Head of caudate nucleus (tissue), 42 donors: ENCODE measurements at regions not wholly inside any gene's neighbourhood (a gene's known extent, or its start where the extent isn't known, plus 50 kb on each side); places are given as distances from the start of the nearest gene placed in this dataset.
A peak's percentile ranks its signal among the peaks of the same experiment; 100 is the strongest.

Experiments
- DNase-seq, 42 donors: peaks; one replicate each; pipeline versions ENCODE4 v3.0.0 to v3.0.0-alpha.2; 2020 to 2021; ENCODE audit warnings: mixed read lengths in 7 of 42
- intact Hi-C: fragments of 100-400 bp; cut with DNase I; formaldehyde crosslinking; loops from one replicate; pipeline ENCODE4 v1.15.0; 2022

DNA sequence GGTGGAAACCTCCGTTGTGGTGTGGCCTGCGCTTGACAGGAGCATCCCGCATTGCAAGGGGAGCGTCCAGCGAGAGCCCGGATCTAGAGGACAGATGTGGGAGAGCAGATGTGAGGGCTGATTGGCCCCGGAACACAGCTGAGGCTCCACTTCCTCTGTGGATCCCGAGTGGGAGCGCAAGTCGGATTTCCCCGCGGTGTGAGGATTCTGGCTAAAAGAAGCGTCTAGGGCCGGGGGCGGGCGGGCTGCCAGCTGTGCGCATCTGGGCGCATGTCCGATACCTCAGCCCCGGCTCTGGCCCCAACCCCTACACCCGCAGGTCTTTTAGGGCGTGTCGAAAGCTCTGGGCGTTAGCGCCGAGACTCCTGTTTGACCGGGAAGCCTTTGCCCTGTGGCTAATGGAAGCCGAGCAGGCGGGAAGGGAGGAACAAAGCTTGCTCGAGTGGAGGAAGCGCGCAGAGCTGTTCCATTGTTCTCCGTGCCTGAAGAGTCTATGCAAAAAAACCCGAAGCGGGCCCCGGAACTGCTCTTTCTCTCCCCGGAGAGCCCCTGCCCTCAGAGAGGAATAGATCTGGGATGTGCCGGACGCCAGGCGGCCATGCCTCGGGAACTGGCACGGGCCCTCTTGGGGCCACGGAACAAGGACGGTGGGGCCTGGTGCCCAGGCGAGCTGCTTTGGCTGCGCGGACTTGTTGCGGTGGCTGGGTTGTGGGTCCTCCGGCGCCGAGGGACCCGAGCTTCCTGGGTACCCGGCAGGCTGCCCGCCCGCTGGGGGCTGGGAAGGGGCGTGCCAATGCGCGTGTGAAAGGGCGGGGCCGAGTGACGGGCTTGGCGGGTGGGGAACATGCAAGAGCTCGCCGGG is 111.1 kb downstream of the NAV1 start:
- DNase-seq: peak; percentile 70 to 95 (median 87)
- intact Hi-C loops: loop anchor here (10.0 kb wide), 1 partner anchor 85 kb away; no protein-coding TSS in a partner anchor

GRCh38 chr1:201650623-201650933 is 111.7 kb downstream of the NAV1 start:
- DNase-seq: no peak
- intact Hi-C loops: loop anchor here (10.0 kb wide), 1 partner anchor 86 kb away; no protein-coding TSS in a partner anchor

- DNase-seq: peak in 9 of 42 donors; percentile 32 to 73 (median 38)
- intact Hi-C loops: loop anchor here (10.0 kb wide), 1 partner anchor 87 kb away; no protein-coding TSS in a partner anchor
These were observed 113.3 kb downstream of the NAV1 start for GRCh38 chr1:201652181-201652580.

DNA sequence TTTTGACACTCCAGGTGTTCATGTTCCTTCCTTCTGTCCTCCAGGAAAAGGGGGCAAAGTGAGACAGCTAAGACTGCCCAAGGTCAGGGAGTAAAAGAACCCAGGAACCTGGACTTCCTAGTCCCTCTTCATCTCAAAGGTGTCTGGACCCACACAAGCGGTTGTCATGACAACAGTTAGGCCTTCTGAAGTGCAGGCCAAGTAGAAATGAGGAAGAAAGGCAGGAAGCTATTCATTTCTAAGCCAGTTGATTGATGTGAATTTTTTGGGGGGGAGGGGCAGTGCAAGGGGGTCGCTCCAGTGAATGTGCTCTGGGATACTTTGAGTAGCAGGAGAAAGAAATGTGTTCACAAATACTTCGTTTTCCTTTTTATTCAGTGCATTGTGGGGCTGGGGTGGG is 114.3 kb downstream of the NAV1 start:
- DNase-seq: no peak
- intact Hi-C loops: loop anchor here (10.0 kb wide), 1 partner anchor 88 kb away; no protein-coding TSS in a partner anchor

DNA sequence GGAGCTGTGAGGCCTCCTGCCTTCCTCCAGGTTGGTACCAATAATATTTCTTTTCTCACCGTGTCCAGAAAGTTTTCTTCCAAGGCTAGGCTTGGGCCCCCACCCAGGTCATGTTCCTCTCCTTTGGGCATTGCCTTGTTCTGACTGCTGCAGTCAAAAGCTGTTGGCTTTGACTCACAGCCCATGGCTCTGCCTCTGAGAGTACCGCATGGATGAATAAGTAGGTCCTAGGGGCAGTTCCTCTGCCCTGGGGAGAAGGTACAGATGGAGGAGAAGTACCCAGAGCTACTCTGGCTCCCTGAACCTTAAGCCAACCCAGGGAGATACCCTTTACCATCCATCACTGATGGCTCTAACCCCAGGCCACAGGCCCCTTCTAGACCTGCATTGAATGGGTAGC is 115.0 kb downstream of the NAV1 start:
- intact Hi-C loops: loop anchor here (10.0 kb wide), 1 partner anchor 89 kb away; no protein-coding TSS in a partner anchor
- no peak for DNase-seq

DNA sequence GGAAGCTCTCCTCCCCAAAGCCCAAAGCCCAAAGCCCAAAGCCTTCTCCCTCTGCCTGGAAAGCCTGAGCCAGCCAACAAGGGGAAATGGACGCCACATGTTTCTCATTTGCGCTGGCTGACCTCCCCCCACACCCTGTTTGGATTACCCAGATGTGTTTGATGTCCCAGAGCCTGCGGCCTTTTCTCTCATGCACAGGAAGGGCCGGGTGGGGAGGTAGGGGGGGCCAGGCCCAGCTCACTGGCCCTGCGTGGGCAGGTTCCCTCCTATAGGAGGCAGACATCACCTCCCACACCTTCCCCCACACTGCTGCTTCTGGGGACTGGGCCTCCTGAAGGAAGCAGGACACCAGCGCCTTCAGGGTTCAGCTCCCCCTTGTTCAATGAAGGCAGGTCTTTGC is 116.3 kb downstream of the NAV1 start:
- intact Hi-C loops: loop anchor here (10.0 kb wide), 1 partner anchor 90 kb away; no protein-coding TSS in a partner anchor
- DNase-seq: no peak

DNA sequence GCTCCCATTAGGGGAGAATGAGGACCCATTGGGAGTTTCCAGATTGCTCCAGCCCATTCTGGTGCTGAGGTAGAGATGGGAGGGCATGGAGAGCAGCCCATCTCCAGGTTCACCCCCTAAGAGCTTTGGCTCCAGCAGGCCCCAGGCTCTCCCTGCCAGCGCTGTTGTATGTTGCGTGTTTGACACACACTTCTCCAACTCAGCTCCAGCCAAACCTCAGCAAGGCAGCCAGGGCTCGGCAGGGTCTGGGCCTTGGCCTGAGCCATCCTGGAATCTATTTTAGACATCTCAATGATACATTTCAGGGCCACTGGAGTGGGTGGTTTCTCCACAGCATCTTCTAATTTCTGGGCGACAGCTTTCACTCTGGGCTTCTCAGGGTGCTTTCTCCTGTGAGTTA is 117.0 kb downstream of the NAV1 start:
- no peak for DNase-seq
- intact Hi-C loops: loop anchor here (10.0 kb wide), 1 partner anchor 91 kb away; no protein-coding TSS in a partner anchor

DNA sequence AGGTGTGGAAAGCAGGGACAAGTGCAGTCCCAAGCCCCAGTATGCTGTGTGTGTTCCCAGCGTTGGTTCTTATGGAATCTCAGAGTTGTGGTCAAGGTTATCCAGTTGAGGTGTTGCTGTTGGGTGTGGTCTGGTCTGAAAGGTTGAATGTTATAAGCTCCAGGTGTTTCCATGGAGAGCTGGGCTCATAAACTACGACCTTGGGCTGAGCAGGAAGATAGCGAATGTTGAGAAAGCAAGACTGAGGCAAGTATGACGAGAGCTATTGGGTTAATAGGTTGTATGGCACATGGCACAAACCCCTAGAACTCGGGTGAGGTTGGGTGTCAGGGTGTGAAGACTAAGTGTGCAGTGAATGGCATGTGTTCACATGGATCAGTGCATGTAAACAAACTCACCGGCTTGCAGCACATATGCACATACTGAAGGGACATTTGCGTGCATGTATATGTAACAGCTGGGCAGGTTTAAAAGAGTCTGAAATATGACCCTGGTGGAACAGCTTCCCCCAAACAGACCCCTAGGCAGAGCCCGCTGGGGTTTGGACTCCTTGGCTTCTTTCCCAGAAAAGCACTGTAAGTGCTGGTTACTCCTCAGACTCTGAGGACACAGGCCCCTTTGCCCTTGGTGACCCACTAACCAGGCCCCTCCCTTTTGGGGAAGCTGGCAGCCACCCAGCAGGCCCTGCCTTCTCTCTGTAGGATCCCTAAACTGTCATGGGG is 117.5 kb downstream of the NAV1 start:
- intact Hi-C loops: loop anchor here (10.0 kb wide), 1 partner anchor 92 kb away; no protein-coding TSS in a partner anchor
- DNase-seq: no peak

GRCh38 chr1:201659572-201659971 is 120.6 kb downstream of the NAV1 start:
- intact Hi-C loops: loop anchor here (10.0 kb wide), 1 partner anchor 95 kb away; no protein-coding TSS in a partner anchor
- DNase-seq: no peak

- no peak for DNase-seq
These were observed 122.2 kb downstream of the NAV1 start for GRCh38 chr1:201660931-201661822.

DNA sequence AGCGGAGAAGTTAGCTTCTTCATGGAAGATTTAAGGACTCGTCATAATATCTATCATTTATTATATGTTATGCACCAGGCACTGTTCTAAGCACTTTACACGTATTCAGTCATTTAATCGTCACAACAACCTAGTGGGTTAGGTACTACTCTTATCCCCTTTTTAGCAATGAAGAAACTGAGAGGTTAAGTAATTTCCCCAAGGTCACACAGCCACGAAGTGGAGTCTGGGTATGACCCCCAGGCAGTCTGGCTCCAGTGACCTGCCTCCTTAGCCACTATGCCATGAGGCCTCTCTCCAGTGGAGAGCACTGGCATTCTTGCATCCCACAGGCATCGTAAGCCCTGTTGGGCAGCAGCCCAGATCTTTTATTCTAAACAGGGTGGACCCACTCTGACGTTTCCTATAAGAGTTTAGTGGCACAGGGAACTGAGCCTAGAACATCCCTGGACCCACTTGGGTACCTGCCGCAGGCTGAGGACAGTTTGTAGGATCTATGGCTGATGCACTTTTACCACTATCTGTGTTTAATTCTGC is 123.0 kb downstream of the NAV1 start:
- intact Hi-C loops: no loop called here
- DNase-seq: no peak

More at GRCh38 chr1:201660931-201661822, 122.2 kb downstream of the NAV1 start:
- intact Hi-C loops: no loop called here

DNA sequence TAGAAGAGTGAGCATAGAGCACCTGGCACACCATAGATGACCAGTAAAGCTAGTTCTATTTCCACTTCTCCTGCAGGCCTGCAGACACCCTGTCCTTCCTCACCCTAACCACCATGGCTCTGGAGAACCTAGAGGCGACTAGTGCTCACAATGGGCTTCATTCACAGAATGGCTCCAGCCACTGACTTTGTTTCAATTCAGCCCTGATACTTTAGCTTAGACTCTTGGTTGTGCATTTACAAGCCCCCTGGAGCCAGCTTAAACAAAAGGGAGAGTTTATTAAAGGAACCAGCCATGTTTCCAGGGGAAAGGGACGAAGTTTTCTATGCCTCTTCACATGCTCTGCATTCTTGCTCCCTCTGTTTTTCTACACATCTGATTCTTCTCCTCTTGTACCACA is 123.7 kb downstream of the NAV1 start:
- no peak for DNase-seq
- intact Hi-C loops: no loop called here

DNA sequence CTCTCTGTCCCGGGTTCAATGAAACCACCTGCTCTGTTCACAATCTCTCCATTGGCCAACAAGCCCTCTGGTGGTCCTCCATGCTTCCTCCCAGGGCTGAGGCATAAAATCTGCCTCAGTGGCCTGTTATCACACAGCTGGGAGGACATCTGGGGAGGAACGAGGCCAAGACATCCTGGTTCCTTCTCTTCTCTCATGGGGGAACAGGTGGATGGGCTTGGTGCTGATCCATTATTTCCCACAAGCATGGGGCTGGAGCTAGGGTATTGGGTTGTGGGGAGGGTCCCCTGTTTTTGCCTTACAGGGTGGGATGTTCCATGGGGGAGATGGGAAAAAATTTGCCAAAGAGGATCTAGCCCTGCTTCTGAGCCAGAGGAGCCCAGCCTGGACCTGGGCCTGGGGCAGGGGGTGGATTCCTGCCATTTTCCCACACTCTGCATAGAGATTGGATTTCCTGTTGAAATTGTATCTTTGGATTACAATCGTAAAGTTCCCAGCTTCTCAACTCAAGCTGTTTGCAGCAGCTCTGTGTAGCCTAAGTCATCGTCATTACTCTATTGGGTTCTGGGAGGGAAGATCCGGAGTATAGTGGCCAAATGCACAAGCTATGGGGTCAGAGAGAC is 124.7 kb downstream of the NAV1 start:
- no peak for DNase-seq
- intact Hi-C loops: no loop called here

DNA sequence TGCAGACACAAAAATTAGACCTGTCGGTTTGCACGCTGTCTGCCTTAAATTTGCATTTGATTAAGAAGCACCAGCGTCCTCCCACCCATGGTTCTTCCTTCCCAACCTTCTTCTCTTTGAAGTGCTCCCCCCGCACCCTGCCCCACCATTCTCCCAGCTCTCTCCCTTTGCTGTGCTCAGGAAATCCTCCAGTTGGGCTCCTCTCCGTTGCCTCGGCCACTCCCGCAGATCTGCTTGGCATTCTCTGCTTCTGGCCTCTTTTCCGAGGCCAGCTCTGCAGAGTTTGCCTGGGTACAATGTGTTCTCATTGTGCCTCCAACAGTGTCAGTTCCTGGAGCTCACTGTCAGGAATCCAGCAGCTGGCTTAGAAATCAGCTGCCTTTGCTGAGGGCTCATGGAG is 126.1 kb downstream of the NAV1 start:
- intact Hi-C loops: no loop called here
- DNase-seq: peak in 27 of 42 donors; percentile 27 to 75 (median 54)

GRCh38 chr1:201666102-201666501 is 127.2 kb downstream of the NAV1 start:
- no peak for DNase-seq
- intact Hi-C loops: no loop called here

- DNase-seq: no peak
- intact Hi-C loops: no loop called here
These were observed 127.7 kb downstream of the NAV1 start for GRCh38 chr1:201666645-201667044.

GRCh38 chr1:201667479-201667878 is 128.6 kb downstream of the NAV1 start:
- intact Hi-C loops: no loop called here
- no peak for DNase-seq

DNA sequence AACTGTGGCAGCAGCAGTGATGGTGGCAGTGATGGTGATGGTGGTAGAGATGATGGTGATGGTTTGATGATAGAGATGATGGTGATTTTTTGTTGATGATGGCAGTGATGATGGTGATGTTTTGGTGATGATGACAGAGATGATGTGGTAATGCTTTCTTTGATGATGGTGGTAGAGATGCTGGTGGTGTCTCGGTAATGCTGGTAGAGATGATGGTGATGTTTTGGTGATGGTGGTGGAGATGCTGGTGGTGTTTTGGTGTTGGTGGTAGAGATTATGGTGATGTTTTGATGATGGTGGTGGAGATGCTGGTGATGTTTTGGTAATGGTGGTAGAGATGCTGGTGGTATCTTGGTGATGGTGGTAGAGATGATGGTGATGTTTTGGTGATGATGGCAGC is 131.6 kb downstream of the NAV1 start:
- no peak for DNase-seq
- intact Hi-C loops: no loop called here
